SIG-M5 treated with dmso at 0.1 percent for 504 hours (cell line): ENCODE measurements at regions not wholly inside any gene's neighbourhood (a gene's known extent, or its start where the extent isn't known, plus 50 kb on each side); places are given as distances from the start of the nearest gene placed in this dataset.

ENCODE experiments used
- DNase-seq: peaks from one replicate; lab custom pipeline; 2025; ENCODE audit not compliant: unreplicated experiment; lab: John Stamatoyannopoulos, UW

DNA sequence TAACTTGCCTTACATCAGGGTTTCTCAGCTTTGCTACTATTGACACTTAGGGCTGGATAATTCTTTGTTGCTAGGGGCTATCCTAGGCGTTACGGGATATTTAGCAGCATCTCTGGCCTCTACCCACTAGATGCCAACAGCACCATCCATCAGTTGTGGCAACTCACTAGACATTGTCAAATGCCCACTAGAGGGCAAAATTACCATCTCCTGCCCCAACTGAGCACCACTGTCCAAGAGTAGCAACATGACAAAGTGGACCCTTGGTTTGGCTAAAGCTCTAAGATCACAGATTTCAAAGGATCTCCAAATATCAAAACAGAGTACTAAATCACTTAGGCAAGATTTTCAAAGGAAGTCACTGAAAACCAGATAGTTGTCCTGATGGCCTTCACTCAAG is 251.7 kb upstream of the TBX3 start:
- DNase-seq = peak; percentile 9

DNA sequence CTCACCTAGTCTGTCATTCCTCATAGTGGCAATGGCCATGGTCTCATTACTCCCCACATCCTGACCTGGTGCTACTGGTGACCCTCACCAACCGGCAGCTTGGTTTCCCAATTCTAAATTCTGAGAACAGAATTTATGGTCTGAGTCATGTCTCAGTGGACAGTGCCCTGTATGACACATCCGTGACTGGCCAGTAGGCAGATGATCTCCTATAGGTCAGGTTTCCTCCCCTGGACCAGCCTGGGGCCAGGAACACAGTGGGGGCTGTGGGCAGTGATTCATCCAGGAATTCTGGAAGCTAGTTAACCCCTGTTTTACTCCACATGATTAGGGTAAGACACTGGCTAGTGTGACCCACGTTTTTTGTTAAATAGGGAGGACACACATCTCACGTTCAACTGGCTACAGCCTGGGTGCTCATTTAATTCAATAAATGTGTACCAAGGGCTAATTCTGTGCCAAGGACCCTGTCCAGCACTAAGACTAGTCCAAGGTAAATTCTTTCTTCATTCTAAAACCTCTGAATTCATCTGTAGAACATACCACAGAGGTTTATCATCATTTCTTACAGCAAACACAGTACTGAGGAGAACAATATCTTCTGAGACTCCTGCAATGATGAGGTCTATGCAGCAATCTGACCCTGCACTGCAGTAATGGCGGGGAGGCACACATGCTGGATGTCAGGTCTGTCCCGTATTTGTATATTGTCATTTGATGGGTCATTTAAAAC is 249.6 kb upstream of the TBX3 start:
- no peak for DNase-seq

DNA sequence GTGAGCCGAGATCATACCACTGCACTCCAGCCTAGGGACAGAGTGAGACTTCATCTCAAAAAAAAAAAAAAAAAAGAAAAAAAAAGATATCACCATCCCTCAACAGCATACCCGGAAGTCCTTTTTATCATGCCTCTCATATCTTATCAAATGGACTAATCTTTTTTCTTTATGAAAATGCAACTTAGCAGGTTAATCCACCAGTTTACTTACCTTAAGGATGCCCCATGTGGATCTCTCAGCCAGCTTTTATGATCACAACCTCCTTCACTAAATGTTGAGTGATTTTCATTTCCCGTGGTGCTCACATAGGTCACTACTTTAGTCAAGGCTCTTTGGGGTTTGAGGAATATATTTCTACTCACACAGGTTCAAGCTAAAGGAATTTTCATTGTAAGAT is 248.8 kb upstream of the TBX3 start:
- DNase-seq = no peak

DNA sequence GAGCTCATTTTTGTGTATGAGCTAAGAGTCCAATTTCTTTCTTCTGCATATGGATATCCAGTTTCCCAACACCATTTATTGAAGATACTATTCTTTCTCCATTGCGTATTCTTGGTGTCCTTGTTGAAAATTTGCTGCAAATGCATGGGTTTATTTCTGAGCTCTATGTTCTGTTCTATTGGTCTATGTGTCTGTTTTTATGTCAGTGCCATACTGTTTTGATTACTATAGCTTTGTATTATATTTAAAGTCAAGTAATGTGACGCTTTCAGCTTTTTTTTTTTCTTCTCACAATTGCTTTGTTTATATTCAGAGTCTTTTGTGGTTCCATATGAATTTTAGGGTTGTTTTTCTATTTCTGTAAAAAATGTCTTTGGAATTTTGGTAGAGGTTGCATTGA is 247.1 kb upstream of the TBX3 start:
- no peak for DNase-seq

DNA sequence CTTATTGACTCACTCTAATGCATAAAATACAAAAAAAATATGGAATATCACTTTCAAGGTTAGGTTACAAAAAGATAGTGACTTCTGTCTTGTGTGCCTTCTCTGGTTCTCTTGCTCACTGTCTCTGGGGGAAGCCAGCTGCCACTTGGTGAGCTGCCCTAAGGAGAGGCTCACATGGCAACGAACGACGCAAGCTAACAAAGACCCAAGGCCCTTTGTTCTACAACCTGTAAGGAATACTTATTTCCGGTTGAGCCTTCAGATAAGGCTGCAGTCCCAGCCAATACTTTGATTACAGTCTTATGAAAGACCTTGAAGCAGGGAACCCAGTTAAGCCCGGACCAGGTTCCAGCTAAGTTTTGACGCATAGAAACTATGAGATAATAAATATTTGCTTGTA is 242.4 kb upstream of the TBX3 start:
- DNase-seq = no peak

DNA sequence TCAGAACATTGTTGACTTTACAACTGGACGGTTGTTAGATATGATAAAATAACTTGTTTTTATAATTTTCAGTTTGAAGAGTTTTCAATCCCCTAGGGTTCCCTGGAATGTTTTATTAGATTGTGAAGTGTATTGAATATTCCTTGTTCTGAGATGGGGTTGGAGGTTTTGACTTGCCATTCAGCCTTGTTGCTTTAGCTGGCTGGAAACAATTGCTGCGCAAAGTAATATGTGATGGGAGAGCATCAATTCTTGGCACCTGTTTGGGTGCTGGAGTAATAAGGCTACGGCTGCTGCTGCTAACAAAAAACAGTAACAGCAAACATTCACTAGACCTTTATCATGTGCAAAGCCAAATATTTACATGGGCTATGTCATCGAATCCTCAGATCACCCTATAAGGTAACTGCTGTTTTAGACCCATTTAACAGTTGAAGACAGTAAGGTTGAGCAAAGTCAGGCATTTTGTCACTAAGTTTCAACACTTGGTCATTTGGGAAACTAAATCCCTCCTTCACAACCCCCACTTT is 241.0 kb upstream of the TBX3 start:
- no peak for DNase-seq

DNA sequence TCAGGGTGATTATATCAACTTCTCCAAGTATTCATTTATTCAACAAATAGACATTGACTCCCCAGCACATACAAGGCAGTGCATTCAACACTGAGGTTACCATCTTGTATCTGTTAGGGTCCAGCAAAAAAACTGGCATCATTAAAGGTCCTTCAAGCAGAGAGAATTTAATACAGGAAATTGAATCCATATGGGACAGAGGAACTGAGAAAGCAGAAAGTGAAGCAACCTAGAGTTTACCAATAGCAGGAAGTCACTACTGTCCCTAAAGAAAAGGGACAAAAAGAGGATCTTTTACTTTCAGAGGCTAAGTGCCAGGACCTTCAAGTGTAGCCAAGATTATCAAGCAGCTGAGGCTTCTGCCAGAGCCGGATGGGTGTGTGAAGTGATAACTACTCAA is 237.8 kb upstream of the TBX3 start:
- DNase-seq = peak; percentile 56

DNA sequence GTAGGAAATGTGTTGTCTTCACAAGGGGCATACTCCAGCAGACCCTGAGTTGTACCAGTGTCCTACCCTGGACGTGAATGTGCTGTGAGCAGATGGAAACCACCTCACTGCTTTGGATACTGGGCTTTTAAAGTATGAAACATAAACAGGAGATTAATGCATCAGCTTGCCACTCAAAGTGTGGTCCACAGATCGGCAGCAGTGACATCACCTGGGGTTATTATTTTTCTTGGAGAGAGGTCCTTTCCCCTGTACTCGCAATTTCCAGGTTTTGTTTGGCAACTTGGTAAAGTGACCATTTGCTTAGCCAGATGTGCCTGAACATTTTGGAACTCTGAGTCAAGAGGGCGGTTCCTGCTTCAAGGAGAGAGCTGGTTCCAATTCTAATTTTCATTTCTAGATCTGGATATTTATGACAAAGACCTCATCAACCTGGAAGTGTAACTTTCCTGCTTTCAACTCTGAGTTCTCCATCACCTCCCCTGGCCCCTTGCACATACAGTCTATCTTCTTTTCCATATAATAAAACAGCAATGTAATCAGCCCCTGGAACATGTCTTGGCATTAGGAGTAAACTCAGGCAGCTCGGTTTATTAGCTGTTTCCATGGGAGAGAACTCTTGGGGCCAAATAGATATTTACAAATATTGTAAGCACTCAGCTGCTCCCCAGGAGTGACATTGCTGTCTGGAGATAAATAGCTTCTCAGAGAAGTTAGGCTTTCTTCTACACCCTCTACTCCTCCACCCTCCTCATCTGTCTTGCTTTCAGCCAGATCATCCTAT is 237.0 kb upstream of the TBX3 start:
- DNase-seq = no peak

DNA sequence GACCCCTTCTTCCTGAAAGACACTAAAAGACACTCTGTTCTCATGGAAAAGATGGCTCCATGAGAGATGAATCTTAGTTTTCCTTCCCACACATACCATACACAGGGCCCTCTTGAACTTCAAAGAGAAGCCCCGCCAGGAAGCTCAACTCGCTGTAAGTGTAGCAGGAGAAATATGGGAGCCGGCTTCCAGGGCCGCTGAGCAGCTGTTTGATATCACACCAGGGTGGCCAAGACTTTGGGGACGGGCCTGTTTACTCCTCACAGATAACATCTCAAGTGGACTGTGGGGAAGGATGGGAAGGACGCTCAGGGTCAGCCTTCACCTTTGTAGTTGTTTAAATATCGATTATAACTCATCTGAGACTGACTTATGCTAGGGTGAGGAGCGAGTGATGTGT is 235.5 kb upstream of the TBX3 start:
- no peak for DNase-seq

DNA sequence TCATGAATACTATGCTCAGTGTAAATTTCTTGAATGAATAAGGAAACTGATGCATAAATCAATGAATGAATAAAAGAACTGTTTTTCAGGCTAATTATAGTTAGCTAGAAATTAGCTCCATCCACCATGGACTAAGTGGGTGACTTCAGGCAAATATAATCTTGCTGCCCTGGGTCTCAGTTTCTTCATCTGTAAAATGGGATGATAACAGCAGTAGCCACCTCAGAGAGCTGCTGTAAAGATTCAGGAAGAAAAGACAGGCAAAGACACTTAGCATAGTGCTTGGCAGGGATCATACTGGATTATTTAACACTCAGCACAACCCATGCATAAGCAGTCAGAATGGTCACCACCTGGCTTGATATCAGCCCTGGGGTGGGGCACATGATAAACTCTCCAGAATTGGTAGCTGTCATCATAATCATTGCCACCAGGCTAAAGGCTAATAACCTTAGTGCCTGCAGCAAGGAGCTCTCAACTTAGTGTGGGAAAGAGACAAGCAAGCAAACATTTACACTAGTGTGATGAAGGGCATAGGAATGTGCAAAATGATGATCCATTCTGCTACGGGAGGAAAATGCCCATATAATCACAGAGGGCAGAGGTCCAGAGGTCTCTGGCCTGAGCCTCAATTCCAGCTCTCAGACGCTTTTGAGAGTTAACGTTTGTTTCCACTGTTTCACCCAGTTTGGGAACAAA is 234.7 kb upstream of the TBX3 start:
- DNase-seq = peak; percentile 59

DNA sequence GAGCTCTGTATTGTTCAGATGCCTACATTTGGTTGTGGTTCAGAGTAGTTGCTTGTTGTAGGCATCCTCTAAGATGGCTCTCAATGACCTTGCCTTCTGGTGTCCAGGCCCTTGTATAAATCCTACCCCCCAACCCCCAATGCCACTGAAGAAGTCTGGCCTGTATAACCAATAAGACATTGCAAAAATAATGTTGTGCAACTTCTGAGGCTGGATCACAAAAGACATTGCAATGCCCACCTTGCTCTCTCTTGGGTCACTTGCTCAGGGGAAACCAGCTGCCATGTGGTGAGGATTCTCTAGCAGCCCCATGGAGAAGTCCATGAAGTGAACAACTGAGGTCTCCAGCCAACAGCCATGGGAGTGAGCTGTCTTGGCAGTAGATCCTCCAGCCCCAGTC is 234.0 kb upstream of the TBX3 start:
- DNase-seq = no peak

DNA sequence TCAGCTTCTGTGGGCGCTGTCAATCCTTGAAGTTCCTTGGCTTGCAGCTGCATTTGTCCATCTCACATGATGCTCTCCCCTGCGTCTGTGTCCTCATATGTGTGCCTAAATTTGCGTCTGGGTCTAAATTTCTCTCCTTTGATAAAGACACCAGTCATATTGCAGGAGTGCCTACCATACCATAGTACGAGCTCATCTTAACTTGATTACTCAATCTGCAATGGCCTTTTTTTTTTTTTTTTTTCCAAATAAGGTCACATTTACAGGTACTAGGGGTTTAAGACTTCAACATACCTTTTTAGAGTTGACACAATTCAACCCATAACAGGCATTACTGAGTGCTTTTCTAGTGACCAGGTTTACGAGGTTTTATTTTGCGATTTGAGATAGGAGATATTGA is 233.3 kb upstream of the TBX3 start:
- DNase-seq = no peak

DNA sequence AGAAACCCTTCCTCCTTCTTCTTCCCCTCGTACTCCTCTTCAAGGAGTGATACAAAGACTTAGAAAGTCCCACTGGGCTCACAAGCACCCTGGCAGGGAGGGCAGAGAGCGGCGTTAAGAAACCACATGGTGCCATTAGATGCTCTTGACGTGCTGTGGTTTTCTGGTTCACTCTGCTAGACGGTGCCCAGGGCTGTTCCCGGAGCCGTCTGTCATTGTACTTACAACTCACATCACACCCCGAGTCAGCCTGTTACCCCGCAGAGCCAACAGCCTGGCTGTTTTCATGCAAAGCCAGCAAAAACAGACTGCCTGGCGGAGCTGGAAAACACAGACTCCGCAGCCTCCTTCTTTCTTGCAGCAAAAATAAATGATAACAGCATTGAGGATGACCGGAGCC is 232.6 kb upstream of the TBX3 start:
- DNase-seq = no peak

DNA sequence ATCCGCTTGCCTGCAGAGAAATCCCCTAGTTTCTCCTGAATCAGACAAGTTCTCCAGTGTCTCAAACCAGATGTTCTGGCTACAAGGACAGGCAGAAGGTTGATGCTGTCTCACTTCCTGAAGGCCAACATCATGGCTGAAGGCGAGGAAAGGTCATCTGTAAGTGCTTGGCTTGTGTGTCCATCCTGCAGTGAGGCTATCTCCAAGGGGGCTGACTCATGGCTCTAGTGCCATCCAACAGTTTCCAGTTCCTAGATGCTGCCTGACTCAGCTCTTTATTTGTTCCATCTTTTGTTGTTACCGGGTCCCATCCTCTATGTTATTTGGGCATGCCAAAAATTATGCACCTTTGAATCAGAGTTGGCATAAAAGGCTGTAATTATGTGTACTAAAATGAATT is 232.1 kb upstream of the TBX3 start:
- no peak for DNase-seq

DNA sequence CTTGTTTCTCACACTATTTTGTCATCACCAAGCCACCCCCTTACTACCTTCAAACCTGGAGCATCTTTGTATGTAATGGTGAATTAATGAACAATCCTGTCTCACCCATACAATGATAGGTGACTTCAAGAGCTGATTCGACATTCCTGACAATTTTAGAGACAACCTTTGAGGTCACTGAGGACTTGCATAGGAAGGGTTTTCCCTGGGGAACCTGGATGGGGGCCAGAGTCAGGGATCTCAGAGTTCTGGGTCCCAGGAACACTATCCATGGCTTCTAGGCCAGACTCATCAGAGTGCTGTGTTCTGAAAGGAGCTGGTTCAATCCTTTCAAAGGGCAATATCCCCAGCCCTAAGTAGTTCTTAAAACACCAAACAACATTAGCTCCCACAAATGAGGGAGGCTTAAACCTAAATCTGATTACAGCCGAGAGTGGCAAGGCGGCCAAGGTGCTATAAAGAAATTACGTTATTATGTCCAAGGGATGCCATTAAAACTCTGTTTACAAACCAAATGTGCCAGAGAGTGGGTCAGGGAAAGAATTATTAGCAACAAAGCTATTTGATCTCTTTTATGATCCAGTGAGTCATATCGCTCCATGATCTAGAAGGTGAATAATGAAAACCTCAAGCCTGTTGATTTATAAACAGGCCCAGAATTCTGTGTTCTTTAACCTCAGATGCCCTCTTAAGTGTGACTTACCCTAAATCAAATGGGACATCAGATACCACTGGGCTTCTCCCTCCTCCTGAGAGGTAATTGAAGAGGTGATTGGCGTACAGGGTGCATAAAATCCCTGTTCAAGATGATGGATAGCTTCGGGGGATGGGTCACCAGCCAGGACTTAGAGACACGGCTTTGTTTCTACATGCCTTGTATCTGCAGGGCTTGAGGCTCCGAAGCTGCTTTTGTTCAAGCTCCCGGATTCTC is 230.2 kb upstream of the TBX3 start:
- DNase-seq = no peak

DNA sequence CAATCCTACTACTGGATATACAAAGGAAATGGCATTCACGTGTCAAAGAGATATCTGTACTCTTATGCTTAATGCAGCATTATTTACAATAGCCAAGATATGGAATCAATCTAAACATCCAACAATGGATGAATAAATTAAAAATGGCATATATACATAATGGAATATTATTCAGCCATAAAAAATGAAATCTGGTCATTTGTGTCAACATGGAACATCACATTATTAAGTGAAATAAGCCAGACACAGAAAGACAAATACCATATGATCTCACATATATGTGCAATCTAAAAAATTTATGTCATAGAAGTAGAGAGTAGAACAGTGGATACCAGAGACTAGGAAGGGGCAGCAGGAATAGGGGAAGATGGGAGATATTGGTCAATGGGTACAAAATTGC is 228.8 kb upstream of the TBX3 start:
- no peak for DNase-seq

DNA sequence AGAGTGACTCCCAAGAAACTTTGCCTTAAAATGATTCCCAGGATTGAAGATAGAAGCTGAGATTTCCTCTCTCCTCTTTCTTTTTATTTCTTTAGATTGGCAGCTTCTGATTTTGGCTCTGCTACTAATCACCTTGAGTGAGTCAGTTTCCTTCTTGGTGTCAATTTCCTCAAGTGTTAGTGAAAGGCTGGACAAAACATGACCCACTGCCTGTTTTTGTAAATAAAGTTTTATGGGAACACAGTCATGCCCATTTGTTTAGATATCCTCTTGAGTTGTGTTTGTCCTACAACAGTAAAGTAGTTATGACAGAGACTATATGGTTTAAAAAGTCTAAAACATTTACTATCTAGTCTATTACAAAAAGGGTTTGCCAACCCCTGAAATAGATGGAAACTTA is 227.2 kb upstream of the TBX3 start:
- no peak for DNase-seq

DNA sequence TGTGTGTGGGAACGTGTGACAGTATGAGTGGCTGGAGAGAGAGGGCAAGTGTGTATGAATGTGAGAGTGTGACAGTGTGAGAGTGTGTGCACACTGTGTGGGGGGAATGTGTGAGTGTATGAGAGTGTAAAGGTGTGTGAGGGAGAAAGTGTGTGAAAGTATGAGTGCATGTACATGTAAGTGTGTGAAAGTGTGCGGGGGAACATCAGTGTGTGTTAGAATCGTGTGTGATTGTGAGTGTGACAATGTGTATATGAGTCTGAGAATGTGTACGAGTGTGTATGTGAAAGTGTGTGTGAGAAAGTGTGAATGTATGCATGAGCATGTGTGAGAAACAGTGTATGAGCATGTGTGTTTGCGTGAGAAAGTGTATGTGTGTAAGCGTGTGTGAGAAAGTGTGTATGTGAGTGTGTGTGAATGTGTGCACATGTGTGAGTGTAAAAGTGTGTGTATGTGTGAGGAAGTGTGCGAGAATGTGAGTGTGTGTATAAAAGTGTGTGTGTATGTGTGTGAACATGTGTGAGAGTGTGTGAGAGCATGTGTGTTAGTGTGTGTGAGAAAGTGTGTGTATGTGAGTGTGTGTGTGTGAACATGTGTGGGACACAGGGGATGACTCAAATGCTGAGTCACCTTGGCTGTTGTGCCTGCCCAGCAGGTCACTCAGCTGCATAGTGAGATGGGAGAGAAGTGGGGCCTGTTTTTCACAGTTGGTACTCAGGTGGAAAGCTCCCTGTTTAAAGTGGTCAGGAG is 220.5 kb upstream of the TBX3 start:
- no peak for DNase-seq

DNA sequence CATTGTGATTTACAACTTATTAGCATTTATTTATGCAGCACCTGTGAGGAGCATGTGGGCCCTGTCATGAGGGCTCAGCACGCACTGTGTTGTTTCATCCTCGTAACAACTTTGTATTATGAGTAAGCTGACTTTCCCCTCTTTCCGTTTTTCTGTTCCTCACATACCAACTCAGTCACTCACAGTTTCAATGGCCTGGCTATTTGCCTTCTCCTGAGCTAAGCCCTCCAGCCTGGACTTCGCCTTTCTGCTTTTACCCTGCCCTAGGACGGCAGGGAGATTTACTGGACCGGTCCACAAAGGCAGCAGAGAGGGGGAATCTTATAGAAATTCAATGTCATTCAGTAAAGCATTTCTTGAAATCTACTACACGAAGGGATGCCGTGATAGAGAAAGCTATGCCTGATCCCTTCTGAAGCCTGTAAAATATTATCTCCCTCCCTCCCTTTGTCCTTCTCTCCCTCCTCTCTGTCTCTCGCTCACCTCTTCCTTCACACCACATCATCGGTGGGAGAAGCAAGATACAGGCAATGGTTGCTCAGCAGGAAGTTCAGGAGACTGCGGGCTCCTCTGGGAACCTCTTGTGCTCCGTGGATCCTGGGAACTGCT is 219.2 kb upstream of the TBX3 start:
- no peak for DNase-seq

DNA sequence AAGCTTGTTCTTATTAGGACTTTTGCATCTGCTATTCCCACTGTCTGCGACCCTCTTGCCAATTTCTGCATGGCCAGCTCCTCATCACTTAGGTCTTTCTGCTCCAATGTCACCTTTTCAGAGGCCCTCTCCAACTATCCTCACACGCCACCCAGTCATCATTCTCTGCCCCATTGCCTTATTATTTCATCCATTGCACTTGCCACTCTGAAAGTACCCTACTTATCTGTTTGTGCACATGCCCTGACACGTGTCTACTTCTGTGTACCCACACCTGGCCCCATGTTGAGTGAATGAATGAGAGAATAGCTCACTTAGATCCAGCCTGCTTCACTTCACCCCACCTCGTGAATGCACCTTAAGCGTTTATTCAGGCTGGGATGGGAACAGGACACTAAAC is 218.7 kb upstream of the TBX3 start:
- DNase-seq = no peak
